HL-60 (cell line): ENCODE measurements at regions not wholly inside any gene's neighbourhood (a gene's known extent, or its start where the extent isn't known, plus 50 kb on each side); places are given as distances from the start of the nearest gene placed in this dataset.

ENCODE experiments used
- POLR2AphosphoS5 ChIP-seq: IDR thresholded peaks from 2 replicates; pipeline ENCODE4 v1.6.1; 2012; ENCODE audit warnings: low read depth
- TF ChIP-seq, protein P1 (sequence below): IDR thresholded peaks from one replicate; pipeline ENCODE4 v1.5.1; 2011; ENCODE audit warnings: low read length, control low read depth, inconsistent platforms; ENCODE audit not compliant: insufficient read depth
- TF ChIP-seq, protein P2 (sequence below): IDR thresholded peaks from 2 replicates; pipeline ENCODE4 v1.6.1; 2012; ENCODE audit warnings: low read depth; ENCODE audit not compliant: insufficient replicate concordance

DNA sequence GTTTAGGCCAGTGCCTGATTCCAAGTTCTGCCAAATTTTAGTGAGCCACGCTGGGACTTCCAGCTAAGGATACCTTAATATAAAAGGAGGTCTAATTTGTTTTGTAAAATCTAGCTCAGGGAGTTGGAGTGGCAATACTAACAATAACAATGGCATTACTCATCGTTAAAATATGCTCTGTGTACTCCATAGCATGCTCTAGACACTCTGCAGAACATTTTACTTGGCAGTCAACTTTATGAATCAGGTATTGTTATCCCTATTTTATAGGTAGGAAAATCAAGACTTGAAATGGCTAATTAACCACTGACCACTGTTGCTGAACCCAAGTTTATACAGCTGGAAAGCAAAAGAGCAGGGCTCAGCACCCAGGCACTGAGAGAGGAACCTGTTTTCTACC is 485.0 kb upstream of the KIRREL3 start:
- TF ChIP-seq, protein P1, sequence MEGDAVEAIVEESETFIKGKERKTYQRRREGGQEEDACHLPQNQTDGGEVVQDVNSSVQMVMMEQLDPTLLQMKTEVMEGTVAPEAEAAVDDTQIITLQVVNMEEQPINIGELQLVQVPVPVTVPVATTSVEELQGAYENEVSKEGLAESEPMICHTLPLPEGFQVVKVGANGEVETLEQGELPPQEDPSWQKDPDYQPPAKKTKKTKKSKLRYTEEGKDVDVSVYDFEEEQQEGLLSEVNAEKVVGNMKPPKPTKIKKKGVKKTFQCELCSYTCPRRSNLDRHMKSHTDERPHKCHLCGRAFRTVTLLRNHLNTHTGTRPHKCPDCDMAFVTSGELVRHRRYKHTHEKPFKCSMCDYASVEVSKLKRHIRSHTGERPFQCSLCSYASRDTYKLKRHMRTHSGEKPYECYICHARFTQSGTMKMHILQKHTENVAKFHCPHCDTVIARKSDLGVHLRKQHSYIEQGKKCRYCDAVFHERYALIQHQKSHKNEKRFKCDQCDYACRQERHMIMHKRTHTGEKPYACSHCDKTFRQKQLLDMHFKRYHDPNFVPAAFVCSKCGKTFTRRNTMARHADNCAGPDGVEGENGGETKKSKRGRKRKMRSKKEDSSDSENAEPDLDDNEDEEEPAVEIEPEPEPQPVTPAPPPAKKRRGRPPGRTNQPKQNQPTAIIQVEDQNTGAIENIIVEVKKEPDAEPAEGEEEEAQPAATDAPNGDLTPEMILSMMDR = no peak
- TF ChIP-seq, protein P2, sequence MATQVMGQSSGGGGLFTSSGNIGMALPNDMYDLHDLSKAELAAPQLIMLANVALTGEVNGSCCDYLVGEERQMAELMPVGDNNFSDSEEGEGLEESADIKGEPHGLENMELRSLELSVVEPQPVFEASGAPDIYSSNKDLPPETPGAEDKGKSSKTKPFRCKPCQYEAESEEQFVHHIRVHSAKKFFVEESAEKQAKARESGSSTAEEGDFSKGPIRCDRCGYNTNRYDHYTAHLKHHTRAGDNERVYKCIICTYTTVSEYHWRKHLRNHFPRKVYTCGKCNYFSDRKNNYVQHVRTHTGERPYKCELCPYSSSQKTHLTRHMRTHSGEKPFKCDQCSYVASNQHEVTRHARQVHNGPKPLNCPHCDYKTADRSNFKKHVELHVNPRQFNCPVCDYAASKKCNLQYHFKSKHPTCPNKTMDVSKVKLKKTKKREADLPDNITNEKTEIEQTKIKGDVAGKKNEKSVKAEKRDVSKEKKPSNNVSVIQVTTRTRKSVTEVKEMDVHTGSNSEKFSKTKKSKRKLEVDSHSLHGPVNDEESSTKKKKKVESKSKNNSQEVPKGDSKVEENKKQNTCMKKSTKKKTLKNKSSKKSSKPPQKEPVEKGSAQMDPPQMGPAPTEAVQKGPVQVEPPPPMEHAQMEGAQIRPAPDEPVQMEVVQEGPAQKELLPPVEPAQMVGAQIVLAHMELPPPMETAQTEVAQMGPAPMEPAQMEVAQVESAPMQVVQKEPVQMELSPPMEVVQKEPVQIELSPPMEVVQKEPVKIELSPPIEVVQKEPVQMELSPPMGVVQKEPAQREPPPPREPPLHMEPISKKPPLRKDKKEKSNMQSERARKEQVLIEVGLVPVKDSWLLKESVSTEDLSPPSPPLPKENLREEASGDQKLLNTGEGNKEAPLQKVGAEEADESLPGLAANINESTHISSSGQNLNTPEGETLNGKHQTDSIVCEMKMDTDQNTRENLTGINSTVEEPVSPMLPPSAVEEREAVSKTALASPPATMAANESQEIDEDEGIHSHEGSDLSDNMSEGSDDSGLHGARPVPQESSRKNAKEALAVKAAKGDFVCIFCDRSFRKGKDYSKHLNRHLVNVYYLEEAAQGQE = no peak
- no peak for TF ChIP-seq POLR2AphosphoS5
